Tibial artery (tissue), 4 donors: ENCODE measurements at regions not wholly inside any gene's neighbourhood (a gene's known extent, or its start where the extent isn't known, plus 50 kb on each side); places are given as distances from the start of the nearest gene placed in this dataset.

Experiments
- DNase-seq, 2 donors: peaks; one replicate each; pipeline ENCODE4 v3.0.0-alpha.2; 2019
- H3K27ac ChIP-seq, 2 donors: fragments of 200-600 bp; sonication (generic) in 1 of 2; 1 replicate in 1 of 2; 2 replicates in 1 of 2; pipeline ENCODE4 v1.5.1; 2018 to 2019; ENCODE audit warnings: mild to moderate bottlenecking in 1 of 2
- H3K27me3 ChIP-seq, 2 donors: fragments of 200-600 bp; sonication (generic) in 1 of 2; one replicate each; pipeline versions ENCODE4 v1.5.1 to v1.6.0; 2016 to 2019
- H3K36me3 ChIP-seq, 3 donors: fragments of 200-600 bp; sonication (generic) in 2 of 3; one replicate each; pipeline ENCODE4 v1.5.1; 2016 to 2019; ENCODE audit warnings: mild to moderate bottlenecking in 2 of 3
- H3K4me1 ChIP-seq, 4 donors: fragments of 200-600 bp; sonication (generic) in 2 of 4; 1 replicate in 3 of 4; 2 replicates in 1 of 4; pipeline ENCODE4 v1.5.1; 2016 to 2019
- H3K4me3 ChIP-seq, 2 donors: fragments of 200-600 bp; sonication (generic) in 1 of 2; 1 replicate in 1 of 2; 2 replicates in 1 of 2; pipeline ENCODE4 v1.5.1; 2018 to 2019; ENCODE audit warnings: mild to moderate bottlenecking in 2 of 2
- H3K9me3 ChIP-seq, 3 donors: fragments of 200-600 bp; sonication (generic) in 1 of 3; one replicate each; pipeline ENCODE4 v1.5.1; 2016 to 2019
- intact Hi-C: fragments of 100-400 bp; cut with DNase I; formaldehyde crosslinking; loops from one replicate; pipeline ENCODE4 v1.15.0; 2023; ENCODE audit warnings: low total_unique reads
- TF ChIP-seq, protein P1 (sequence below), 2 experiments: fragments of 200-600 bp in 1 of 2; fragments of 450-650 bp in 1 of 2; IDR thresholded peaks; one replicate each; pipeline ENCODE4 v1.5.1; 2017 to 2019; ENCODE audit warnings: antibody characterized with exemption in 2 of 2, mild to moderate bottlenecking in 1 of 2, moderate library complexity in 1 of 2

DNA sequence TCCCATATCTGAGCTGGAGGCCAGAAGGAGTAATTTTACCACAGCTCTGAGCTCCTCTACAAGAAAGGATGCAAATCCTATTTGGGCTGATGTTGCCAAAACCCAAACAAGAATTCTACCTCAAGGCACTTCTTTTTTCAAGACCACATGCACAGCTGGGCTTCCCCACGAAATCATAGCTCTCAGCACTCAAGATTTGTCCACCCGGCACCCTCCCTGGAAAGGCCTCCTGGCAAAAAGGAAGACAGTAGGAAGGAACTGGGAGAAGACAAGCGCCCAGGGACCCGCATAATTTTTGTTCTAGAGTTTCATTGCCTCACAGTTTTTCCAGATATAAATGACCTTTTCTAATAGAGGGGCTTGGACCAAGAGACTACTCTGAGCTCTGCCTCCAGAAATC, 90.5 kb downstream of the BANF2 start:
- Histone ChIP-seq H3K27ac (no peak overlapping the region), H3K4me1 (peaks cover 0 to 30% (median 24%) of the 10 kb centered on the region in 4 donors), H3K9me3 (no peaks in the 10 kb centered on the region), H3K27me3 (no peaks in the 10 kb centered on the region), H3K36me3 (no peaks in the 10 kb centered on the region), H3K4me3 (no peak overlapping the region)
- DNase-seq = no peak
- intact Hi-C loops = loop anchor here (10.0 kb wide), 3 partner anchors 55 to 105 kb away; partner anchors contain the start of gene RRBP1
- TF ChIP-seq, protein P1, sequence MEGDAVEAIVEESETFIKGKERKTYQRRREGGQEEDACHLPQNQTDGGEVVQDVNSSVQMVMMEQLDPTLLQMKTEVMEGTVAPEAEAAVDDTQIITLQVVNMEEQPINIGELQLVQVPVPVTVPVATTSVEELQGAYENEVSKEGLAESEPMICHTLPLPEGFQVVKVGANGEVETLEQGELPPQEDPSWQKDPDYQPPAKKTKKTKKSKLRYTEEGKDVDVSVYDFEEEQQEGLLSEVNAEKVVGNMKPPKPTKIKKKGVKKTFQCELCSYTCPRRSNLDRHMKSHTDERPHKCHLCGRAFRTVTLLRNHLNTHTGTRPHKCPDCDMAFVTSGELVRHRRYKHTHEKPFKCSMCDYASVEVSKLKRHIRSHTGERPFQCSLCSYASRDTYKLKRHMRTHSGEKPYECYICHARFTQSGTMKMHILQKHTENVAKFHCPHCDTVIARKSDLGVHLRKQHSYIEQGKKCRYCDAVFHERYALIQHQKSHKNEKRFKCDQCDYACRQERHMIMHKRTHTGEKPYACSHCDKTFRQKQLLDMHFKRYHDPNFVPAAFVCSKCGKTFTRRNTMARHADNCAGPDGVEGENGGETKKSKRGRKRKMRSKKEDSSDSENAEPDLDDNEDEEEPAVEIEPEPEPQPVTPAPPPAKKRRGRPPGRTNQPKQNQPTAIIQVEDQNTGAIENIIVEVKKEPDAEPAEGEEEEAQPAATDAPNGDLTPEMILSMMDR (IDR thresholded peaks at IDR 0.05) = no peak

DNA sequence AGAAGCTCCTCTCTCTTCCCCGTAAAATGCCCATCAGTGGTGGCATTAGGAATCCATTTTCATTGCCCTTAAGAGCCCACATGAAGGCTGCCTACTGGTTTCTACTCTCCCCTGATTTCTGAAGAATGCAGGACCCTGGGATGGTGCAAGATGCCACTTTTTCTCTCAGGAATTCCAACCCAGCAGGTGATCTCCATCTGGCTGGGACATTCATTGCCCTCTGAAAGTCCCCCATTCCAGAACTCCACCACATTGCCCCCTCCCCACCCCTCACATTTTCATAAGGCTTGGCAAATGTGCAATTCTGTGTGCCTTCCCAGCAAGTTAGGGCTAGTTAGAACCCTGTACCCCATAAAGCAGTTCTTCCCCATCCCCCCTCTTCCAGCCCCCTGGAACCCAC, 88.0 kb downstream of the BANF2 start:
- no peak for DNase-seq
- Histone ChIP-seq H3K9me3 (no peaks in the 10 kb centered on the region), H3K36me3 (no peaks in the 10 kb centered on the region), H3K27me3 (no peaks in the 10 kb centered on the region), H3K27ac (no peak overlapping the region), H3K4me1 (peaks cover 0 to 16% (median 10%) of the 10 kb centered on the region in 4 donors), H3K4me3 (no peak overlapping the region)
- TF ChIP-seq, protein P1 (IDR thresholded peaks at IDR 0.05) = no peak
- intact Hi-C loops = no loop called here

- no peak overlapping the region for H3K4me3 ChIP-seq
- intact Hi-C loops = no loop called here
- H3K36me3 ChIP-seq = no peaks in the 10 kb centered on the region
- DNase-seq = peak in 1 of 2 donors; percentile 49
- no peaks in the 10 kb centered on the region for H3K9me3 ChIP-seq
- no peaks in the 10 kb centered on the region for H3K27me3 ChIP-seq
- peak overlapping the region; percentile 47 to 56 for H3K27ac ChIP-seq
- H3K4me1 ChIP-seq = peaks cover 0 to 16% (median 10%) of the 10 kb centered on the region in 4 donors
- TF ChIP-seq, protein P1 (IDR thresholded peaks at IDR 0.05) = no peak
Measured at GRCh38 chr20:17786221-17786718, 86.5 kb downstream of the BANF2 start.
